ENCODE measurements at regions not wholly inside any gene's neighbourhood (a gene's known extent, or its start where the extent isn't known, plus 50 kb on each side); places are given as distances from the start of the nearest gene placed in this dataset.

DNA sequence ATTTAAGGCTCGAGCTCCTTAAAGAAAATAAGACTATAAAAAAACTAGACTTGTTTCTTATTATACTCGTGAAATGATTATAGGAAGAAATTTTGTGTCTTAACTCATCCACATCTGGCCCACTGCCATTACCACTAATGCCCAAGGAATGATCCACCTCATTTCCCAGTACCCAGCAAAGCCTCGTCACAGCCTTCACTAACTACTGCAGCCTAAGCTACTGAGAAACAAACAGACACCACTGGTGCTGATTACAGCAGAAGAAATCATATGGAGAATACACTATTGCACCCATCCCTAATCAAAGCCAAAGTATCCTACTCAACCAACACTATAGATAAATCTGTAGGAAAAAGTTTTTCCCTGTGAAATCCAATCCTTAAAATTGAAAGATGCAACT lies 205.3 kb upstream of the NAV3 start:
- TF ChIP-seq CTCF (IDR thresholded peaks at IDR 0.05) (no peak), POLR2A (IDR thresholded peaks at IDR 0.05) (no peak)
